GM10266 (cell line): ENCODE measurements at regions not wholly inside any gene's neighbourhood (a gene's known extent, or its start where the extent isn't known, plus 50 kb on each side); places are given as distances from the start of the nearest gene placed in this dataset.

ENCODE experiments used
- DNase-seq: peaks from one replicate; pipeline ENCODE4 v3.0.0; 2012; ENCODE audit errors: extremely low spot score
- CTCF ChIP-seq: IDR thresholded peaks from 2 replicates; pipeline ENCODE4 v1.5.1; 2012; ENCODE audit warnings: mild to moderate bottlenecking, low read depth; ENCODE audit not compliant: control insufficient read depth, insufficient read depth; ENCODE audit errors: missing control alignments

- TF ChIP-seq CTCF, result no peak
- DNase-seq, result no peak
Measured at GRCh38 chr12:105466231-105466900, 135.9 kb downstream of the C12orf75 start.

- no peak for TF ChIP-seq CTCF
- no peak for DNase-seq
Measured at GRCh38 chr12:105466901-105467598, 136.6 kb downstream of the C12orf75 start.

GRCh38 chr12:105467710-105468366 lies 137.3 kb downstream of the C12orf75 start:
- no peak for DNase-seq
- no peak for TF ChIP-seq CTCF

GRCh38 chr12:105468464-105468863 lies 138.0 kb downstream of the C12orf75 start:
- no peak for TF ChIP-seq CTCF
- no peak for DNase-seq

GRCh38 chr12:105469211-105469610 lies 138.7 kb downstream of the C12orf75 start:
- no peak for DNase-seq
- no peak for TF ChIP-seq CTCF

GRCh38 chr12:105469701-105470100 lies 139.2 kb downstream of the C12orf75 start:
- TF ChIP-seq CTCF, result no peak
- DNase-seq, result no peak

GRCh38 chr12:105470102-105470501 lies 139.6 kb downstream of the C12orf75 start:
- TF ChIP-seq CTCF, result no peak
- no peak for DNase-seq
